GM10248 (cell line): ENCODE measurements at regions not wholly inside any gene's neighbourhood (a gene's known extent, or its start where the extent isn't known, plus 50 kb on each side); places are given as distances from the start of the nearest gene placed in this dataset.
"Not testable (repeated sequence)": the region's sequence is repeated elsewhere in the genome, so short reads cannot be mapped to it uniquely, and the experiment has no call there.

Experiments used
- CTCF ChIA-PET: fragments of 300-600 bp; sonication (Branson Sonifier 250); formaldehyde crosslinking; extraction: SDS; loops from one replicate; lab custom pipeline; 2021; ENCODE audit warnings: antibody characterized with exemption; lab: Yijun Ruan, JAX
- POLR2A ChIA-PET: fragments of 350-650 bp; sonication (Branson Sonifier 250); formaldehyde crosslinking; extraction: SDS; loops from one replicate; lab custom pipeline; 2020; ENCODE audit warnings: antibody characterized with exemption; lab: Yijun Ruan, JAX
- DNase-seq: peaks from one replicate; pipeline ENCODE4 v3.0.0; 2012; ENCODE audit errors: extremely low spot score
- TF ChIP-seq, protein P1 (sequence below): IDR thresholded peaks from 2 replicates; pipeline ENCODE4 v1.5.1; 2012; ENCODE audit warnings: mild to moderate bottlenecking, low read depth; ENCODE audit errors: extremely low read depth, missing control alignments, control extremely low read depth

DNA sequence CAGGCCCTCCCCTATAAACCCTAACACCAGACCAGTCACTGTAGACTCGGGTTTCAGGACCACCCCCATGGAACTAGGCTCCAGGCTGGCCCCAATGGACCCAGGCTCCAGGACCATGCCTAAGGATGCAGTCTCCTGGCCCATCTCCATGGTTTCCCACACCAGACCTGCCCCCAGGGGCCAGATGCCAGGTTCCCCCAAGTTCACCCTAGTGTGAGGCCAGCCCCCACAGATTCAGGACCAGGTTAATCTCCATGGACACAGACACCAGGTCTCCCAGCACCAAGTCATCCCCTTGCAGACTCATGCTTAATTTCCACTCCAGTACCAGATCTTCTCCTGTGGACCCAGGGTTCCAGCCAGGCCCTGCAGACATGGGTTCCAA lies 103.8 kb upstream of the LANCL2 start:
- TF ChIP-seq, protein P1, sequence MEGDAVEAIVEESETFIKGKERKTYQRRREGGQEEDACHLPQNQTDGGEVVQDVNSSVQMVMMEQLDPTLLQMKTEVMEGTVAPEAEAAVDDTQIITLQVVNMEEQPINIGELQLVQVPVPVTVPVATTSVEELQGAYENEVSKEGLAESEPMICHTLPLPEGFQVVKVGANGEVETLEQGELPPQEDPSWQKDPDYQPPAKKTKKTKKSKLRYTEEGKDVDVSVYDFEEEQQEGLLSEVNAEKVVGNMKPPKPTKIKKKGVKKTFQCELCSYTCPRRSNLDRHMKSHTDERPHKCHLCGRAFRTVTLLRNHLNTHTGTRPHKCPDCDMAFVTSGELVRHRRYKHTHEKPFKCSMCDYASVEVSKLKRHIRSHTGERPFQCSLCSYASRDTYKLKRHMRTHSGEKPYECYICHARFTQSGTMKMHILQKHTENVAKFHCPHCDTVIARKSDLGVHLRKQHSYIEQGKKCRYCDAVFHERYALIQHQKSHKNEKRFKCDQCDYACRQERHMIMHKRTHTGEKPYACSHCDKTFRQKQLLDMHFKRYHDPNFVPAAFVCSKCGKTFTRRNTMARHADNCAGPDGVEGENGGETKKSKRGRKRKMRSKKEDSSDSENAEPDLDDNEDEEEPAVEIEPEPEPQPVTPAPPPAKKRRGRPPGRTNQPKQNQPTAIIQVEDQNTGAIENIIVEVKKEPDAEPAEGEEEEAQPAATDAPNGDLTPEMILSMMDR, result no peak
- ChIA-PET CTCF (no interaction called here), POLR2A (no interaction called here)
- no peak for DNase-seq

DNA sequence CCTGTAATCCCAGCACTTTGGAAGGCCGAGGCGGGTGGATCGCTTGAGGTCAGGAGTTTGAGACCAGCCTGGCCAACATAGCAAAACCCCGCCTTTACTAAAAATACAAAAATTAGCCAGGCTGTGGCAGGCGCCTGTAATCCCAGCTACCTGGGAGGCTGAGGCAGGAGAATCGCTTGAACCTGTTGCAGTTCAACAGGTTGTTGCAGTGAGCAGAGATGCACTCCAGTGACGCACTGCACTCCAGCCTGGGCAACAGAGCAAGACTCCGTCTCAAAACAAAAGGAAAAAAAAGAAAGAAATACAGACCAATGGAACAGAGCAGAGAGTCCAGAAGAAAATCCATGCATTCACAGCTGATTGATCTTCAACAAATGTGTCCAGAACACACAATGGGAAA lies 99.8 kb upstream of the LANCL2 start:
- DNase-seq, POLR2A ChIA-PET: not testable (repeated sequence)
- CTCF ChIA-PET, result interaction anchor here (4.1 kb wide), 1 partner anchor 11 kb away, joined by 32 read pairs; no protein-coding TSS in a partner anchor

- DNase-seq, result no peak
- ChIA-PET POLR2A (no interaction called here), CTCF (interaction anchor here (4.1 kb wide), 1 partner anchor 12 kb away, joined by 32 read pairs; no protein-coding TSS in a partner anchor)
- TF ChIP-seq, protein P1, result no peak
These were observed 99.1 kb upstream of the LANCL2 start for GRCh38 chr7:55265836-55266642.

GRCh38 chr7:55271069-55271626 lies 94.0 kb upstream of the LANCL2 start:
- TF ChIP-seq, protein P1, result peak; percentile 39
- DNase-seq, result peak; percentile 23
- ChIA-PET POLR2A (no interaction called here), CTCF (interaction anchor here (0.5 to 4.1 kb wide), 6 partner anchors 9 to 499 kb away, joined by 3 to 20 read pairs (median 5); no protein-coding TSS in a partner anchor)

GRCh38 chr7:55271661-55272060 lies 93.5 kb upstream of the LANCL2 start:
- ChIA-PET POLR2A (no interaction called here), CTCF (interaction anchor here (1.1 to 4.1 kb wide), 3 partner anchors 8 to 144 kb away, joined by 3 to 20 read pairs (median 14); no protein-coding TSS in a partner anchor)
- DNase-seq, result peak; percentile 3
- TF ChIP-seq, protein P1, result no peak

DNA sequence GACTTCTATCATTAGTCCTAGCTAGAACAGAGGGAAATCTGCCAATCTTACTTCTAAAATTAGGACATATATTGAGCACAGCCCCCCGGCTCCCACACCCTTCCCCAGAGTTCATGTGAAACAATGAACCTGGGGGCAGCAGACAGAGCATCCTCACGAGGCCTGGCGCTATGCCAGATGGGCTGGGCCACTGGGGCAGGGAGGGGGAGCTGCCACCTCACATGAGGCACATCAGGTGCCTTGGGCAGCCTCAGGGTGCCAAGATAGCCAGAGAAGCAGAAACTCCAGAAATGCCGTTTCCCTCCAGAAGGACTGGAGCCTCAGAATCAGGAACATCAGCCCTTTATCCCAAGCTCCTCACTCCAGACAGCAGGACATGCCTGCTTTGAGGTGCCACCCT lies 92.8 kb upstream of the LANCL2 start:
- TF ChIP-seq, protein P1, result no peak
- POLR2A ChIA-PET, result no interaction called here
- DNase-seq, result no peak
- CTCF ChIA-PET, result interaction anchor here (0.8 to 4.0 kb wide), 3 partner anchors 7 to 143 kb away, joined by 4 to 14 read pairs (median 5); no protein-coding TSS in a partner anchor
